D341Med (cell line): ENCODE measurements at regions not wholly inside any gene's neighbourhood (a gene's known extent, or its start where the extent isn't known, plus 50 kb on each side); places are given as distances from the start of the nearest gene placed in this dataset.
A peak's percentile ranks its signal among the peaks of the same experiment; 100 is the strongest.

Source experiments
- DNase-seq: peaks from one replicate; pipeline ENCODE4 v3.0.0; 2012; ENCODE audit warnings: low spot score

DNA sequence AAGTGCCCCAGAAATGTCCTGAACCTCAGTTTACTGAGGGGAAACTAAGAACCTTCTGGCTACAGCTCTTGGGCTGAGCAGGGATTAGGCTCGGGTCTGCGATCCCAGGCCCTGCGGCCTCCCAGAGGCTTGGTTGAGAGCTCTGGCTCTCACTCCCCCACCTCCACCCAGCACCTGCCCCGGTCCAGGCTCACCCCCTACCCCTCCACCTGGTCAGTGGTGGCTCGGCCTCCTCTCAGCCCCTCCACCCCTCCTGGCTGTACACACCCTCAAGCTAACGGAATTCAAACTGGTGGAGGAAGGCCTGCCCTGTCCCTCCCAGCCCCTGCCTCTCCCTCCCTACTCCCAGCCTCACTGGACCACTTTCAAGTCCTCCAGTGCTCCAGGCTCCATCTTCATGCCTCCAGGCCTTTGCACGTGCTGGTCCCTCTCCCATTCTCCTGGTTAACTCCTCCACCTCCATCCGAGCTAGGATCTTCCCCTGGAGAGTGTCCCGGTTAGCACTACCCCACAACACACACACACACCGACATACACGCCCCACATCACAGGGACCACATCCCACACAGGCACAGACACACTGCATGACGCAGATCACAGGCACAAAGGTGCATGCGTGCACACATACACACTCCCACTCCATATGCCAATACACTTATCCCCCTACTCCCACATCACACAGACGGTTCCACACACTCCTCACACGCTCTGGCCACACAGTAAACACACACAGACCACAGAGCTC, 130.9 kb downstream of the C9orf50 start:
- no peak for DNase-seq

- no peak for DNase-seq
Observed at GRCh38 chr9:129487658-129488483, 133.0 kb downstream of the C9orf50 start.

DNA sequence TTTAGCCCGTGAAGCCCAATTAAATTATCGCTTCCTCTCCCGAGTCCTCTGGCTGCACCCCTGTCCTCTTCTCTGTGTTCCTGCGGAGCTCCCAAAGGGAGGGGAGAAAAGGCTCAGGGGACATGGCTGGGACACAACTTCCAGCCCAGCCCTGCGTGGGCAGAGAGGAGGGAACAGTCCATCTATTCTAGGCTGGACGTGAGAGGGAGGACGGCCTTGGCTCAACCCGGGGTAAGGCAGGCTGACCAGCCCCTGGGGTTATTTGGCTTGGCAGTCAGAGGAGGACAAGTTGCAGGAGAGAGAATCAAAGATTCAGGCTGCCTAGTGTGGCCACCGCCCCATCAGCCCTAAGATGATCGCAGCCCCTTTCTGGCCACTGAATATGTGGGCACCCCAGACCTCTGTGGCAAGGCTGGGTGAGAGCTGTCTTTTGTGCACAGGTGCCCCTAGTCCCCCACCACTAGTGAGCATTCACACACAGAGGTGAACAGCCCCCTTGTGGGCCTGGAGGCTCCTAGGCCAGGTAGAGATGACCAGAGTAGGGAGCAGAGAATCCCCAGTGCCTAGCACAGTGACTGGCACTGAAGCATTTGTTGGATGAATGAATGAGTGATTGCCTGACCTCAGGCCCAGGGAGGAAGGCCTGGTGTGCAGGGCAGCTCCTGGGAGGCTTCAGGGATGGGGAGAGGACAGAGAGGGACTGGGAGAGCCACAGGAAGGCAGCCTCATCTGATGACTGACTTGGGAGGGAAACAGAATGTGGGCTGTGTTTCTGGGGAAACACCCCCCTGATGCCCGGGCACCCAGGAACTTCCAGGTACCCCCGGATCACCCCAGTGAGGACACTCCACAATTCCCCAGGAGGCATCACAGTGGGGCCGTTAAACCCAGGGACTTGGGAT, 133.9 kb downstream of the C9orf50 start:
- DNase-seq = no peak

- no peak for DNase-seq
Observed at GRCh38 chr9:129485145-129485774, 135.6 kb downstream of the C9orf50 start.

DNA sequence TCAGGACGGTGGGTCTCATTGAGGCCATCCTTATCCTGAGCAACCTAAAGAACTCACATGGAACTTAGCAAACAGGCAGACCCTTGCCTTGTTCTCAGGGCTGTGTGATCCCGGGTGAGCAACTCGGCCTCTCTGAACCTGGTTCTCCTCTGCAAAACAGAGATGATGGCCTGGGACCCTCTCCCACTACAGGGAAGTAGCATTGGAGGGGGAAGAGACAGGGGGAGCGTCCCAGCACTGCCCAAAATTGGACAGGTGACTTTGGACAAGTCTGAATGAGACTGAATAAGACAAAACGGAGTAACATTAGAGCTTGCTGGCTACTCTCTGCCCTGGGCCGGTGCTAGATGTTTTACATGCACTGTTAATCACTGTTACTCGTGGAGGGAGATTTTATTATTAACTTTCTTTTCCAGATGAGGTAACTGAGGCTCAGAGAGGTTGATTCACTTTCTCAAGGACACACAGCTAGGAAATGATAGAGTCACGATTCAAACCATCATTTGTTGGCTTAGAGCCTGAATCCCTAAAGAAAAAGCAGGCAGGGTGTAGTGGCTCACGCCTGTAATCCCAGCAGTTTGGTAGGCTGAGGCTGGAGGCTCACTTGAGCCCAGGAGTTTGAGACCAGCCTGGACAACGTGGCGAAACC, 136.4 kb downstream of the C9orf50 start:
- DNase-seq = no peak

GRCh38 chr9:129483415-129484351, 137.2 kb downstream of the C9orf50 start:
- DNase-seq = no peak

GRCh38 chr9:129482521-129483414, 138.1 kb downstream of the C9orf50 start:
- peak; percentile 84 for DNase-seq

DNA sequence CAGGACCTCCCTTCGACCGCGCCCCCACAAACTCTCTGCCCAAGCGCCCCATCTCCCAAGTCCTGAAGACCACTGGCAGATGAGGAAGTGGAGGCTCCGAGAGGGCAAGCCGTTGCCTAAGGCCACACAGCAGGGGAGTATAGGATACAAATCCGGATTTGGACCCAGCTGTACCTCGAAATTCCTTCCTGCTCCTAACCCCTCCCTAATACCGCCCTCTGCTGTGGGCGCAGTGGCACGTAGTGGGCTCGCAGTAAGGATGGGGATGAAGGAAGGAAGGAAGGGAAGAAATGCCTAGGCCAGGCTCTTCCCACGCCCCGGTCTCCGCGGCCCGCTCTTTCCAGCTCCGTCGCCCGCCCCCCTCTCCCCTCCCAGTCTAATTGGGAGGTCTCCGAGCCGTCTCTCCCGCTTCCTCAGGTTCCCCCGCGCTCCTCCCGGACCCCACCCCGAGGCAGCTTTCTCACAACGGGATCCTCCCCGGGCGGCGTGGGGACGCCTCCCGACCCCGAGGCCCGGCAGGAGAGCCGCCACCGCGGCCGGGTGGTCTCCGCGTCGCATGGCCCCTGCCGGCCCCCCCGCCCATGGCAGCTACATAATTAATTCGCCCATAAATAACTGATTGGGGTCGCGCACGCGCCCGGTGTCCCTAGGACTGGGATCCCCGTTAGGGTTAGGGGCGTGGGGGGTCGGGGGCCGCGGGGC, 138.9 kb downstream of the C9orf50 start:
- DNase-seq = no peak

DNA sequence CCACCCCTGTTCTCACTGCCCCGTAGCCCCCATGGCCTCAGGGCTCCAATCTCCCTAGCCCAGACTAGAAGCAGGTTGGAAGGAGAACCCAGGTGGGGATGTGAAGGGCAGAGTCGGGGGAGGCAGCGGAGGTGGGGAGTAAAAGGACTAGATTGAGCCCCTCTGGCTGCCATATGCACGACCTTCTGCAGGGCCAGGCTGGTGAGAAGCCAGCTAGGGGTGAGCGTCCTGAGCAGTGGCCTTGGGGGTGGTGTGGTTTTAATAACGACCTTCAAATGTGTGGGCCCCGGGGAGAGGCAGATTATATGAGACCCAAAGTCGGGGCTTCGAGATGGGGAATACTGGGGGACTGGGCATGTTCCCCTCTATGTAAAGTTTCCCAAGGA, 139.5 kb downstream of the C9orf50 start:
- DNase-seq = no peak

GRCh38 chr9:129480745-129481144, 140.2 kb downstream of the C9orf50 start:
- no peak for DNase-seq

GRCh38 chr9:129480227-129480626, 140.7 kb downstream of the C9orf50 start:
- DNase-seq = no peak

DNA sequence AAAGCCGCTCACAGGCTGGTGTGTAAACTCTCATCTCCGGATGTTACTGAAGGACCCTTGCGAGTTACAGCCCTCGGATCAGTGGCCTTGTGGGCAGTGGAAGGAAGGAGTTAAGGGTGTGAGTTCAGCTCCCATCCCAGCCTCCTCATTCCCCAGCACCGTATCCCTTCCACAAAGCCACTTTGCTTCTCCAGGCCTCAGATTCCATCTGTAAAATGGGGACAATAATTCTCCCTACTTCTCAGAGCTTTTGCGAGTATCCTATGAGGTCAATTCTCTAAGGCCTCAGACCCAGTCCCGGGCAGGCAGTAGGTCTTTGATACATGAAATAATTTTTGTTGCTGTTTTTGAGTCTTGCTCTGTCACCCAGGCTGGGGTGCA, 141.3 kb downstream of the C9orf50 start:
- no peak for DNase-seq

- no peak for DNase-seq
Observed at GRCh38 chr9:129478961-129479630, 141.8 kb downstream of the C9orf50 start.

- no peak for DNase-seq
Observed at GRCh38 chr9:129478461-129478860, 142.4 kb downstream of the C9orf50 start.

DNA sequence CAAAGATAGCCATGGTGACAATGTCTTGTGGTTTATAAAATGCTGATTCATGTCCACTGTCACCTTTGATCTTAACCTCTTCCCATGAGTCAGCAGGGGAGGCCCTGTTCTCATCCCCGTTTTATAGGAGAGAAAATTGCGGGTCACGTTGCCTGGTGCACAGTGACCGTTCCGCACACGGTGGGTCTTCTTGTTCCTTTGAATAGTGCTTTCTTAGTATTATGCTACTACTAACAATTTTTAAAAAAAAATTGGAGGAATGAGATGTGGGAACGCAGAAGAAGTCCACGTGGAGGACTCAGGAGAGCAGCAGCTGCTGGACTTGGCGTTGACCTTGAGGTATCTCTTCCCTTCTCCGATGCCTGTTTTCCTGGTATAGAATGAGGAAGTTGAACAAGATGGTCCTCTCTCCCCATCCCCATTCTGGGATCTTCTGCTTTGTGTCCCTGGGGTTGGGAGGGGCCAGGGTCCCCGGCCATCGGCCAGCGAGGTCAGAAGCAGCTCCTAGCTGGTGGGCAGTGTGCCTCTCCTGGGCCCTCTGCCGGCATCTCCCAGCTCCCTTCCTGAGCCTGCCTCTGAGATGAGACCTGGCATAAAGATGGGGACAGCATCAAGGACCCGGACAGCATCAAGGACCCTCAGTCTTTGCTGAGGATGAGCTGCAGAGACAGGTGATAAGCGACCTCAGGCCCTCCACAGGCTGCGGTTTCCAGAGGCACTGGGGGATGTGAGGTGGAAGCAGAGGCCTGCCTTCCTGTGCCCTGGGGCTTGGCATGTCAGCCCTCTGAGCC, 143.9 kb downstream of the C9orf50 start:
- no peak for DNase-seq

DNA sequence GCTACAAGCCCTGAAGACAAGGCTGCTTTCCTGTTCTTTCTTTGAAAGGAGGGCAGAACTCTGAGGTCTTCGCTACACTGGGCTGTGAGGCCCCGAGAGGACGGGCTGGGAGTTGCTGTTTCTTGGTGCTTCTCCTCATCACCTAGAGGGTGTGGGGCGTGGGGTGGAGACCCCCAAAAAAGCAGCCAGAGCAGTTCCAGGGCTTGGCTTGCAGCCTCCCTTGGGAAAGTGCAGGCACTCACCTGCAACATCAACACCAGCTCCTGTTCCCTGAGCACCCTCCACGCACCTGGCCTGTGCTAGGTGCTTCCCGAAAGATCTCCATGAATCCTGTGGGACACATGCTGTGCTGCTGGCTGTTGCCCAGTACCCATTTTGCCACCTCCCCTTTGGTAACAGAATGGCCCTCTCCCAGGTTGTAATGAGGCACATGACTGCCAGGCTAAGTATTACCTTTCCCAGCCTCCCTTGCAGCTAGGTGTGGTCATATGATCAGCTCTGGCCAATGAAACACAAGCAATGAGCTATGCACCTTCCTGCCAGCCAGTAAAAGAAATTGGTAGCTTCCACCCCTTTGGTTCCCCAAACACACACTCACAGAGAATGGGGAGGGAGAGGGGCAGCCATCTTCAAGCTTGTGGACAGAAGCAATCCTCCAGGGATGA, 146.0 kb downstream of the C9orf50 start:
- DNase-seq = no peak
